GM21786 (cell line): ENCODE measurements at regions not wholly inside any gene's neighbourhood (a gene's known extent, or its start where the extent isn't known, plus 50 kb on each side); places are given as distances from the start of the nearest gene placed in this dataset.
"Not testable (repeated sequence)": the region's sequence is repeated elsewhere in the genome, so short reads cannot be mapped to it uniquely, and the experiment has no call there.

ENCODE experiments used
- ATAC-seq: cut with Tn5 transposase; IDR thresholded peaks from one replicate; pipeline ENCODE4 v1.9.1; 2021; ENCODE audit not compliant: unreplicated experiment

DNA sequence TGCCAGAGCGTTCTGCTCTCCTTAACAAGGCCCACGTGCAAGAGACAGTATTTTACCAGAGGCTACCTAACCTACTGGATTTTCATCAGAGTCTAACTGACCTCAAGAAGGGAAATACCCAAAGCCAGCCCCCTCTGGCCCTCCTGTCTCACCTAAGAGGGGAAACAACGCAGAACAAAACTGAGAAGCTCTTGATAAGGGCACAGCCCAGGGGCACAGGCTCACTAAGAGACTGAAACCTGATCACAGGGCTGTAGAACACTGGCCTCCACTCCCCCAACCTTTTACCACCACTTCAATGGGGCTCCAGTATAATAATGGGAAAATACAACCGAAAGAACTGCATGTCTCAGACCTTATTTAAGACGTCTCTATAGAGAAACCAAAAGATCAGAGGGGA is 449.5 kb upstream of the CAMK1G start:
- ATAC-seq, result peak; percentile 90

DNA sequence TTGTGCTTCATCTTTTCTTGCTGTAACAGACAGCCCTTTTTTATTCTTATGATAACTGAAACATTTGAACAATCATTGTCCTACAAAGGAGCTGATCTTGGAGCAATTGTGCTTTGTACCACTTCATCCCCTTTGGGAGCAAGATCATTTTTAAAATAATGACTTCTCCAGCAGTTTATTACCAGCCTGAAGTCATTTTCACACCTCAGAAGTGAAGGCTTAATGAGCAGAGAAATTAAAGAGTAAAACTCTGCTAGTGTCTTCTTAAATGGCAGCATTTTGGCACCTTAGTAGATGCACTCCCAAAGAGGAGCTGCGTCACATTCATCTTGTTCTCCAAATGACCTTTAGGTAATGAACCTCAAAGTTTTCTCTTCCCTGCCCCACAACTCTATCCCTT is 439.6 kb upstream of the CAMK1G start:
- no peak for ATAC-seq

DNA sequence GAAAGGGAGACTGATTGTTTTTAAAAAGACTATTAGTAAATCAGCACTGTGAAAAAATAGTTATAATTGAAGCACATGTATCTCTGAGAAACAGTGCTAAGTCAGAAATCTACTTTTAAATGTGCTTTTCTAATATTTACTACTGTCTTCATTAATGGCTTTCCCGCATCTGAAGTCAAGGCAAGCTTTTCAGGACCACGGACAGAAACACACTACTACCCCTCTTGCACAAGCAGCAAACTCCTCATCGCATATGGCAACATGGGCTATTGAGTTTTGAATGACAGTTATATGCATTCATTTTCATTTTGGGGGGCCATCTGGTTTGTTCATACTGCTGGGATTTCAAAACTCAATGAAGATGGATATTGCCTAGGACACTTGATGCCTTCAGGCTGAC is 433.4 kb upstream of the CAMK1G start:
- ATAC-seq, result no peak

DNA sequence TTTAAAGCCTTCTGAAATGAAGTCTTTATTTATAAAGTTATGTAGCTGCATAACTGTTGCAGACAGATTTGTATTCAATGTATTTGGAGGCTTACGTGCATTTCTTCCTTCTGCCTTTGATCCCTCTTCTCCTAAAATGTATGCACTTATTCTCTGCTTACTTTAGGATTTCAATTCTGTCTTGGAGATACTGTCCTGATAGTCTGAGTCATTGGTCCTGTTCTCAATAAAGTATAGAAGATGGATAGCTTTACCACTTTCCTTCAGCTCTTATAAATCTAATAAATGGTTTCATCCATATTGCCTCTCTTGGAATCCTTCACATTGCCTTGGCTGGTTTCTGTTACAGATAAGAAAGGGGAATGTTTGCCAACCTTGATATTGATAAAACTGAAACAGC is 430.1 kb upstream of the CAMK1G start:
- no peak for ATAC-seq

DNA sequence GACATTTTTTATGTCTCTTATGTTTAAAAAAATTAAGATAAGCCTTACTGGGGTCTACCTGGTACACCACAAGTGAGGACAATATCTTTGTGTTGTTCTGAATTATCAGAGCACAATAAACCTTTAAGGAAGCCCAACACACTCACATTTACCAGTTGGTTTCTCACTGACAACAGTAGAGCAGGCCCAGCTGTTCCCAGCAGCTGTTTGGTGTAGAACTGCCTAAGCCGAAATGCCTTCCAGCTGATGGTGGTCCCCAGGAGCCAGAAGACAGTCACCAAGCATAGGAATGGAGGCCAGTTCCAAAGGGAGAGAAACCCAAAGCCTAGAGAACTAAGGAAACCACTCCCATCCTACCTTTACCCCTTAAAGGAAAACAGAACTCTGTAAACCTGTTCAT is 428.6 kb upstream of the CAMK1G start:
- ATAC-seq, result no peak

DNA sequence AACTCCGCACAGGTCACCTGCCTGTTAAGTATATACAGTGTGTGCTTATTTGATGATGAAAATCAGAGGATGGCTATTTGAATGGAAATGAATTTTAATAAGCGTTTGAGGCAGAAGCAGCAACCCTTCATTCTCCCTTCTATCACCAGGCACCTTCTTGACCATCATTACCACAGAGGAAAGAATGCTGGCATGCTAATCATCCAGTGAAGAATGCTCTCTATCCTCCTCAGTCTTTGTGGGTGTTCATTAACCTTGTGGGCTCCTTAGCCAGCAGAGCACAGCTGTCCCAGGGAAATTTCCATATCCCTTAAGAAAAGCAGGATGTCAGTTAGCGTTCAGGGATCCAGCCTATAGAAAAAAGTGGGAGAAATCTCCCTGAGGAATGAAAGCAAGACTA is 428.0 kb upstream of the CAMK1G start:
- ATAC-seq, result no peak

DNA sequence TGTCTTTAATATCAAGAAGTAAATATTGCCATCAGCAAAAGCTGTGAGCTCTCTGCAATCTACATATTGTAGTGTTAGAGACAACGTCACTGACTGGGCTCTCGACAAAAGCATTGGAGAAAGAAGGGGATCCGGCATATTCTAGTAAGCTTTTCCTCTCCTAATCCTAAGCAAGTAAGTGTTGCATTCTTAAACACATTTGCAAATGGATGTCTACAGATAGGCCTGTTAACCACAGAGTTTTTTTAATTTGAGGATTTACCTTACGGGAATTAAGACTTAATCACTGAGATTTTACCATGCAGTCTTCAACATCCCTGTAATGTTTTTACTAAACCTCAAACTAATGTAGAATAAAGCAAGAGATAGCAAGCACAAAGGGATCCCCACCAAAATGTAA is 426.5 kb upstream of the CAMK1G start:
- no peak for ATAC-seq

DNA sequence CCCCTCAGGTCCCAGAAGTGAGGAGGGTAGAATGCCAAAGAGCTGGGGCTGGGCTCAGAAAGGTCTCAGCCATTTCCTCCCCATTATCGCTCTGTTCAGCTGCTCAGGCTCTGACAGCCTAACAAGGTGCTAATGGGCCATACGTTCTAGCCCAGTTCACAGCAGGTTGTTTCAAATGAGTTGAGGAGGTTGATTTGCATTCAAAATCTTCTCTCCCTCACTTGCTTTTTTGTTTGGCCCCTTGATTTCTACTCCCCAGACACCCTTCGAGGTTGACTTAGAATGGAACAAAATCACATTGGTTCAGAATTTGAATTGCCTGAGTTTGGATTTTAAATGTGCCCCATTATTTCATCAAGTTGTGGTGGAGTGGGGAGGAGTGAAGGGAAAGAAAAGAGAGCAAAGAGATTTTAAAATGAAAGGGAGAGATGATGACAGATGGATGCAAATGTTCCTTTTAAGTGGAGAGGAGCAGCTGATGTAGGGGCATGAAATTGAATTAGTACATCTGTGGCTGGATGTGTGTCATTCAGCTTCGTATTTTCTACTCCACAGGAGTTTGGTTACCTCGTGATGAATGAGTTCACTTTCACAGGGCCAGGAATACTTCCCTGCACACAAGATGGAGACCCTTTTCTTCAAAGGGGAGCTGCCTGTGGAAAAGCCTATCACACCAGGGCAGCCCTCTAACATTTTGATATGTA is 425.8 kb upstream of the CAMK1G start:
- ATAC-seq, result no peak

DNA sequence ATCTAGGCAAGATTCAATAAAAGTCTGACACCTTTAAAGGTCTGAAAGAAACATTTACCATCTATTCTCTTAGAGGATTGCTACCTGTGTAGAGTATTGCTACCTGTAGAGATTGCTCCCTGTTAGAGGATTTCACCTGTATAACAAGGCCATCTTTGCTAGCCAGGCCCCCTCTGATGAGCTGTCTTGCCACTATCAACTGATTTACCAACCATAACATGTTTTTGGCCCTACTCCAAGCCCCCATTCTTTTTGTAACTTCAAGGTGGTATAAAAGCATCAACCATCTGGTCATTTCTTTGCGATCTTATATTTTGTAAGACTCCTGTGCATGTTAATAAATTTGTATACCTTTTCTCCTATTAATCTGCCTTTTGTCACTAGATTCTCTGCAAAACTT is 424.7 kb upstream of the CAMK1G start:
- ATAC-seq, result no peak

DNA sequence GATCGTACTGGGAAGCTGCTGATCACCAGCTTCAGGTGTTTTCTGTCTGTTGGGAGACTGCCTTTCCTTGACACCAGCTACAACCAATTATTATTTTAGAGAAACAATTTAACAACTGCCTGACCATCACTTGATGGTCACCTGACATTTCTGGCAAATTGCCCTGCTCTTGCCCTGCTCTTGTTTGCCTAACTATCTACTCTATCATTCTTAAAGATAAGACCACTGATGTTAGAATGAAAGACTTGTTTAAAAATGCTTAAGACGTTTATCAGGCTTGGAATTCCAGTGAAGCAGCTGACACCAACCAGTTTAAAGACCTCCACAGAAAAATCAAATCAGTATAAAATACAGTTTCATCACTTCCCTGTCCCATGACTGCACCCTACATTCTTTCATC is 423.3 kb upstream of the CAMK1G start:
- no peak for ATAC-seq

DNA sequence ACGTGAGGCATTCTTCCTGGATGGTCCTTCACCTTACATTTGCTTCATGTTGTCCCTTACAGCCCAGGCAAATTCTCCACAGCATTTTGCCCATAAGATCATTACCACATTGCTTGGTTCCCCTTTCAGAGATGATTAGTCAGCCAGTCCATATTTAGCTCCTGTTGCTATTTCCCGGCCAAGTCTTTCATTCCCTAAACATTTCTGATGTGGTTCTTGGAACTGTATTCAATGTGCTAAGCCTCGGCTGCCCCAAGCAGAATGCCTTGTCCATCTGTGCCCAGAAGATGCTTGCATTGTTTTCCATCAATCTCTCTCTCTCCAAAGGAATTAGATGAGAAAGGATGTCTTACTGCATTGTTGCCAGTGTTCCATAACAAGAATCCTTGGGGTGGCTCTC is 420.9 kb upstream of the CAMK1G start:
- ATAC-seq, result no peak

DNA sequence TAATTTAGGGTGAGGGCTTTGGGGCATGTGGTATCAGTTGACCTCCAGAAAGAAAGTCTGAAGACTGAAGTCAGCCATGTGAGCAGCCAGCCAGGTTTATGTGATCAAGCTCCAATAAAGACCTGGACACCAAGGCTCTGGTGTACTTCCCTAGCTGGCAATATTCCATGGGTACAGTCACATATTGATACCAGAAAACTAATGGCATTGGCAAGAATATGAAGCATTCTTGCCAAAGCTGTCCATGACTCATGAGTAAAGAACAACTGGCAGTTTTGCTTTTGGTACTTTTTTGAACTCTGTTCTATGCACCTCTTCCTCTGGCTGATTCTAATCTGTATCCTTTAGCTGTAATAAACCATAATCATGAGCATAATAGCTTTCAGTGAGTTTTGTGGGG is 415.3 kb upstream of the CAMK1G start:
- no peak for ATAC-seq

DNA sequence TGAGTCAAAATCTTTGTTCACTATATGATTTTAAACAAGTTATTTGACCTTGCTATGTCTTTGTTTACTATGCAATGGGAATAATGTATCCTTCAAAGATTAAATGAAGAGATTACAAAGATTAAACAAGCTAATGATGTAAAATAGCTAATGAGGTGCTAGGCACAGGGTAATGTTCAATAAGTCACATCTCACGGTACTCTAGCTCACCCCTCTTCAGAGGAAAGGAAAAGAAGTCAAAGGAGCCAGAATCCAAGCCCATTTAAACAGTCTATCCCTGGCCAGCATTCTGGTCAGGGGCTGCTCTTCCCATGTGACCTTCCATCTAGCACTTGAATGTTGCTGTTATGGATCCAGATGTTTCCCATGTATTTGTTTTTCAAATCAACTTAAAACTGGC is 412.4 kb upstream of the CAMK1G start:
- no peak for ATAC-seq

DNA sequence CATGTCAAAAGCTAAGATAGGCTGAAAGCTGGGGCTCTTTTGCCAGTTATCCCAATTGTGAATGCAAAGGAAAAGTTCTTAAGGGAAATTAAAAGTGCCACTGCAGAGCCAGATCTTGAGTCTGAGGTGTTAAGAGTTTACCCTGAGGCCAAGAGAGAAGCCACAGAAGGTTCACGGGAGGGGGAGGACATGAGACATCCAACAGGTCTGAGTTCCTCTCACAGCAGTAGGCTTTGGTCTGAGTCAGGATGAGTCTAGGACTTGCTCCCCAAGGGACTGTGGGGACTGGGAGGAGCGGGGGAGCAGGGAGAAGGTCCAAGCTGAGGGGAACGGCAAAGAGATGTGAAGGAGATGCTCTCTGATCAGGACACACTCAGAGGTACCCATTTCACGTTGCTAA is 411.2 kb upstream of the CAMK1G start:
- ATAC-seq, result no peak

DNA sequence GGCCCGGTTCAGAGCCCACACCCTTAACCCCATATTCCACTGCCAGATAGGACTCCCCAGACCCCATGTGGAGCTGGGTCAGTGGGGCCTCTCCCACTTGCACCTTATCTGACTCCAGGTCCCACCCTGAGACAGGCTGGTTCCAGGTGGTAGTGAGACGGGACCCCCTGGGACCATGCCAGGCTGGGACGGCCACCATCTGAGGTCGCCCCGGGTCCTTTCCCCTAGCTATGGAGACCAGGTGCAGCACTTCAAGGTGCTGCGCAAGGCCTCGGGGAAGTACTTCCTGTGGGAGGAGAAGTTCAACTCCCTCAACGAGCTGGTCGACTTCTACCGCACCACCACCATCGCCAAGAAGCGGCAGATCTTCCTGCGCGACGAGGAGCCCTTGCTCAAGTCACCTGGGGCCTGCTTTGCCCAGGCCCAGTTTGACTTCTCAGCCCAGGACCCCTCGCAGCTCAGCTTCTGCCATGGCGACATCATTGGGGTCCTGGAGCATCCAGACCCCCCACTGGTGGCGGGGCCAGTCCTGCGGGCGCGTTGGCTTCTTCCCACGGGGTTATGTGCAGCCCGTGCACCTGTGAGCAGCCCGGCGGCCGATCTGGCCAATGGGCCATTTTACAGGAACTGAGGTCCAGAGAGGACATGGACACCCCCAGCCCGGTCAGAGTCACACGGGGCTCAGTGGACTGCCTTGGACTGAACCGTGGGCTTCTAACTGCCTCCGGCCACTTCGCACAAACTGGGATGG is 410.5 kb upstream of the CAMK1G start:
- ATAC-seq, result not testable (repeated sequence)

DNA sequence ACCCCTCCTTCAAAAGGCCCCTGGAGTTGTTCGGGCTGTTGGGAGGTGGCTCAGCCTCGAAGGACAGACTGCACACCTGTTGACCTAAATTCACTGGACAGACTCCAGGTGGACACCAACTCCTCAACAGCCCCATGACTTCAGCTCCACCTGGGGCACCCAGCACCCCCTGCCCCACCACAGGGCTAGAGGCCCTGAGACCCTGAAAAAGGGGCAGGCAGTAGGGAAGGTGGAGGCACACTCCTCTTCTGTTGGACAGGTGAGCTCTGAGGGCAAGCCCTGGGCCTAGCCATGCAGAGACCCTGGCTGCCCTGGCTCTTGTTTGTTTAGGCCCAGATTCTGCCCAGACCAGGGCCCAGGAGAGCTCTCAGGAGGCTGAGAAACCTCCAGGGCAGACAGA is 409.7 kb upstream of the CAMK1G start:
- ATAC-seq, result not testable (repeated sequence)

DNA sequence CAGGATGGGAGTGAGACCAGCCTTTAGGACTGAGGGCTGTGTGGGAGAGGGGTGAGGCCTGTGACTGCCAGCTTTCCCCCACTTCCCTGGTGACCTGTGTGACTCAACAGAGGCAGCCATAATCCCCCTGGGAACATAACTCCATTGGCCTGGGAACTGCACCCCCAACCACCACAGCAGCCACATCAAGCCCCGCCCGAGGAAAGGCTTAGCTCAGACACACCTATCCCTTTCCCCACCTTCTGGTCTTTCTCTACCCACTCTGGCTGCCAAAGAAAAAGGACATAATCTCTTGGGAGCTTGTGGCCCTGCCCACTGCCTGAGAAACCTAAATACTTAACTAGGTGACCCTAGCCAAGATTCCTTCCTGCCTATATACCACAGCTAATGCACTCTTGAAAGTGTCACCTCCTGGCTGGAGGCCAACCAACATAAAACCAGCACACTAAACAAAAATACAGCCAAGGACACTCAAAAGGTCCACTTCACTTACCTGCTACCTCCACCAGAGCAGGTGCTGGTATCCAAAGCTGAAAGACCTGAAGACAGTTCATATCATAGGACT is 406.6 kb upstream of the CAMK1G start:
- no peak for ATAC-seq

DNA sequence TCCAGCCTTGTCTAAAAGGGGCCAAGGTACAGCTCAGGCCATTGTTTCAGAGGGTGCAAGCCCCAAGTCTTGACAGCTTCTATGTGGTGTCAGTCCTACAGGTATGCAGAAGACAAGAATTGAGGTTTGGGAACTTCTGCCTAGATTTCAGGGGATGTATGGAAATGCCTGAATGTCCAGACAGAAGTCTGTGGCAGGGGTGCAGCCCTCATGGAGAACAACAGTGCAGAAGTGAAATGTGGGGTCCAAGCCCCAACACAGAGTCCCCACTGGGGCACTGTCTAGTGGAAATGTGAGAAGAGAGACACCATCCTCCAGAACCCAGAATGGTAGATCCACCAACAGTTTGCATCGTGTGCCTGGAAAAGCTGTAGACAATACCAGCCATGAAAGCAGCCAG is 400.3 kb upstream of the CAMK1G start:
- ATAC-seq, result no peak

DNA sequence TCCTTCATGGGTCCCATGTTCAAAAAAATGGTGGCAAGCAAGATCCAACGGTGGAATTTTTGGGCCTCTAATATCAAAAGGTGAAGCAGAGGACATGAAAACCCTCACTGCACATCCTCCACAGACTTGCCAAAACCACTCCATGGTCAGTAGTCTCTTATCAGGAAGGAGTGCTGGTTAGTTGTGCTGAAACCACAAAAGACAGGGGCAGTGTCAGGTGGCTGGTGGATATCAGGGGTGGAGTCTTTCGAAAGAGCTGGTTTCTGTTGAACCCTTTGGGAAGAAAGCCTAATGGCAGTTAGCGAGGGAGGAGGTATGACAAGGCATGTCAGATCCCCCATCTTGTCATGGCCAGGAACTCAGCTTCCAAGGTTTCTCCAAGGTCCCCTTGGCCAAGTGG is 395.9 kb upstream of the CAMK1G start:
- no peak for ATAC-seq

DNA sequence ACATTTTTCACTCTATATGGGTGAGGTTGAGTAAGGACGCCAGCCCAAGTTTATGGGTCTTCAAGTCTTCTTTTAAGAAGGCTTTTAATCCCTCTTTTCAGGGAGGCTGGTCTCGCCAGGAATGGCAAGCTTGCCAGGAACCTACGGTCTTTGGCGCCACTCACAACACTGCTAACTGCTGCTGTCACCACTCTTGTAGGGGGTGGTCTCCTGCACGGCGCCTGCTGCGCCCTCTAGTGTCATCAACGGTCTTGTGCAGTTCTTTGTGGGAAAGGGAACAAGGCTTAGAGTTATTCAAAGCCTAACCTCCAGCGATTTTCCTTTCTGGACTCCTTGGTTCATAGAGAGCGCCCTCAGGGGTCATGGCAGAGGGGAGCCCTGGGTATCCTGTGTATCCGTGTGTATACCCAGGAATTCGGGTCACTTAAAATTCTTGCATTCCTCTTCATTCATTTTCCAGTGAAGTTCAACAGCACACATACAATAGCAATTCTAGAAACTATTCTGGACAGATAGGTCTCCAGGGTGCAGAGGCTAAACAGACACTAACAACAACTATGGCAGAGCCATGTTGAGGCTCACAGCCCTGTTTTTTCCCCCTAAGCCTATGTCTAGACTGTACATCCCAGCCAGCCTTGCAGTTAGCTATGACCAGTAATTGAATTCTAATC is 392.8 kb upstream of the CAMK1G start:
- peak; percentile 88 for ATAC-seq

DNA sequence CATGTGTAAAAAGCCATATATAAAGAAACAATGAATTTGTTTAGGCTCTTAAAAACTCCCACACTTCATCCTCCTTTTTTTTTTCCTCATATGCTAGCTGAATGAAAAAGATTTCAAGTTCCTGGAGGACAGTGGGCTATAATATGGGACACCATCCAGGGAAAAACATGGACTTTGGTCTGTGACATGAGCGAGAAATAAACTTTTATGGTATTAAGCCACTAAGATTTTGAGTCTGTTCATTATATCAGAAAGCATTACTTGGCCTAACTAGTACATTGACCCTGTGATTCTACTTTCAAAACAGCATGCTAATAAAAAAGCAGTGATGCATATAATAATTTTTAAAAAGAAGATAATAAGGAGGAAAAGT is 392.3 kb upstream of the CAMK1G start:
- no peak for ATAC-seq

DNA sequence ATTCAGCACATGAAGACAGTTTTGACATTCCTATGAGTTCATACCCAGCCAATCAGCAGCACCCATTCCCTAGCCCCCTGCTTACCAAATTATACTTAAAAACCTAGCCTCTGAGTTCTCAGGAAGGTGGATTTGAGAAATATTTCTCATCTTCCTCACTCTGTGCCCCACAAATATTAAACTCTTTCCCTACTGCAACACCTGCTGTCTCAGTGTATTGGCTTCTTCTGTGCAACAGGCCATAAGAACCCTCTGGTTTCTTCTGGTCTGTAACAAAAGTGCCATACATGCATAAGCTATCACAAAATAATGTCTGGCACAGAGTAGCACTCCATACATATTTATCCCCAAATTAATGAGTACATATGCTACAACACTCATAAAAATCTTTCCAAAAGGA is 387.4 kb upstream of the CAMK1G start:
- no peak for ATAC-seq
